HepG2 (cell line): ENCODE measurements at regions not wholly inside any gene's neighbourhood (a gene's known extent, or its start where the extent isn't known, plus 50 kb on each side); places are given as distances from the start of the nearest gene placed in this dataset.

Source experiments
- ARNTL ChIP-seq: sonication (generic); formaldehyde crosslinking; IDR thresholded peaks from 2 replicates; pipeline ENCODE4 v1.4.0; 2020; ENCODE audit warnings: mild to moderate bottlenecking, missing genetic modification reagents
- BCL6 ChIP-seq: IDR thresholded peaks from 2 replicates; pipeline ENCODE4 v1.6.1; 2016; ENCODE audit warnings: missing genetic modification reagents, missing compliant biosample characterization
- KDM4B ChIP-seq: sonication (generic); formaldehyde crosslinking; IDR thresholded peaks from 2 replicates; pipeline ENCODE4 v1.4.0; 2020; ENCODE audit warnings: missing genetic modification reagents
- PATZ1 ChIP-seq: sonication (generic); formaldehyde crosslinking; IDR thresholded peaks from 2 replicates; pipeline ENCODE4 v1.4.0; 2020; ENCODE audit warnings: missing genetic modification reagents
- RCOR2 ChIP-seq: IDR thresholded peaks from 2 replicates; pipeline ENCODE4 v1.6.1; 2016; ENCODE audit warnings: missing biosample characterization, missing genetic modification reagents
- TCF7 ChIP-seq: sonication (generic); IDR thresholded peaks from 2 replicates; pipeline ENCODE4 v1.6.1; 2016; ENCODE audit warnings: antibody characterized with exemption, low read depth
- ZEB1 ChIP-seq: IDR thresholded peaks from 2 replicates; pipeline ENCODE4 v1.6.1; 2012; ENCODE audit warnings: mild to moderate bottlenecking, low read depth, inconsistent platforms; ENCODE audit not compliant: insufficient replicate concordance
- ZNF230 ChIP-seq: sonication (generic); formaldehyde crosslinking; IDR thresholded peaks from 2 replicates; pipeline ENCODE4 v1.4.0; 2020; ENCODE audit warnings: mild to moderate bottlenecking, missing genetic modification reagents
- ZNF274 ChIP-seq: sonication (generic); formaldehyde crosslinking; IDR thresholded peaks from 2 replicates; pipeline ENCODE4 v1.5.1; 2020; ENCODE audit warnings: mild to moderate bottlenecking, missing genetic modification reagents
- ZNF317 ChIP-seq: sonication (generic); formaldehyde crosslinking; IDR thresholded peaks from 2 replicates; pipeline ENCODE4 v1.5.0; 2020; ENCODE audit warnings: mild to moderate bottlenecking, missing genetic modification reagents
- ZNF331 ChIP-seq: sonication (generic); formaldehyde crosslinking; IDR thresholded peaks from 2 replicates; pipeline ENCODE4 v1.4.0; 2020; ENCODE audit warnings: missing genetic modification reagents
- ZNF672 ChIP-seq: sonication (generic); formaldehyde crosslinking; IDR thresholded peaks from 2 replicates; pipeline ENCODE4 v1.8.1; 2022; ENCODE audit warnings: missing genetic modification reagents
- ZNF75D ChIP-seq: sonication (generic); formaldehyde crosslinking; IDR thresholded peaks from 2 replicates; pipeline ENCODE4 v1.8.1; 2023; ENCODE audit warnings: missing genetic modification reagents, mild to moderate bottlenecking, borderline replicate concordance
- ZNF780A ChIP-seq: sonication (generic); formaldehyde crosslinking; IDR thresholded peaks from 2 replicates; pipeline ENCODE4 v1.8.0; 2022; ENCODE audit warnings: mild to moderate bottlenecking, missing genetic modification reagents, moderate library complexity
- ZNF788 ChIP-seq: sonication (generic); formaldehyde crosslinking; IDR thresholded peaks from 2 replicates; pipeline ENCODE4 v1.5.0; 2020; ENCODE audit warnings: mild to moderate bottlenecking, missing genetic modification reagents, borderline replicate concordance
- ZXDC ChIP-seq: sonication (generic); formaldehyde crosslinking; IDR thresholded peaks from 2 replicates; pipeline ENCODE4 v1.5.0; 2020; ENCODE audit warnings: mild to moderate bottlenecking, missing genetic modification reagents
- TF ChIP-seq, protein P1 (sequence below): sonication (generic); formaldehyde crosslinking; IDR thresholded peaks from 2 replicates; pipeline ENCODE4 v1.5.0; 2020; ENCODE audit warnings: missing genetic modification reagents
- TF ChIP-seq, protein P2 (sequence below): IDR thresholded peaks from 2 replicates; pipeline ENCODE4 v1.6.1; 2016; ENCODE audit warnings: missing genetic modification reagents, missing compliant biosample characterization
- TF ChIP-seq, protein P3 (sequence below): sonication (generic); formaldehyde crosslinking; IDR thresholded peaks from 2 replicates; pipeline ENCODE4 v1.9.0; 2021; ENCODE audit warnings: missing genetic modification reagents, borderline replicate concordance

GRCh38 chr14:23828001-23828400, 125.6 kb upstream of the DHRS4 start (continued):
- TF ChIP-seq, protein P1, sequence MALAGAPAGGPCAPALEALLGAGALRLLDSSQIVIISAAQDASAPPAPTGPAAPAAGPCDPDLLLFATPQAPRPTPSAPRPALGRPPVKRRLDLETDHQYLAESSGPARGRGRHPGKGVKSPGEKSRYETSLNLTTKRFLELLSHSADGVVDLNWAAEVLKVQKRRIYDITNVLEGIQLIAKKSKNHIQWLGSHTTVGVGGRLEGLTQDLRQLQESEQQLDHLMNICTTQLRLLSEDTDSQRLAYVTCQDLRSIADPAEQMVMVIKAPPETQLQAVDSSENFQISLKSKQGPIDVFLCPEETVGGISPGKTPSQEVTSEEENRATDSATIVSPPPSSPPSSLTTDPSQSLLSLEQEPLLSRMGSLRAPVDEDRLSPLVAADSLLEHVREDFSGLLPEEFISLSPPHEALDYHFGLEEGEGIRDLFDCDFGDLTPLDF (CRISPR knock-in tag) = no peak
- TF ChIP-seq RCOR2 (CRISPR knock-in tag) (no peak), ARNTL (no peak), ZNF331 (CRISPR knock-in tag) (peak; percentile 44; the same call in 1 of the 2 replicates), ZNF75D (CRISPR knock-in tag) (no peak), ZNF672 (no peak), ZNF780A (CRISPR knock-in tag) (no peak), ZNF274 (CRISPR knock-in tag) (no peak), TCF7 (peak; percentile 77), ZXDC (CRISPR knock-in tag) (no peak), PATZ1 (CRISPR knock-in tag) (peak; percentile 61; the same call in 1 of the 2 replicates), ZEB1 (no peak), ZNF788 (CRISPR knock-in tag) (no peak), KDM4B (CRISPR knock-in tag) (no peak), ZNF317 (peak; percentile 53; the same call in 1 of the 2 replicates), BCL6 (peak; percentile 41; the same call in 1 of the 2 replicates), ZNF230 (CRISPR knock-in tag) (no peak)
- TF ChIP-seq, protein P2, sequence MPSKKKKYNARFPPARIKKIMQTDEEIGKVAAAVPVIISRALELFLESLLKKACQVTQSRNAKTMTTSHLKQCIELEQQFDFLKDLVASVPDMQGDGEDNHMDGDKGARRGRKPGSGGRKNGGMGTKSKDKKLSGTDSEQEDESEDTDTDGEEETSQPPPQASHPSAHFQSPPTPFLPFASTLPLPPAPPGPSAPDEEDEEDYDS (CRISPR knock-in tag) = no peak
- TF ChIP-seq, protein P3, sequence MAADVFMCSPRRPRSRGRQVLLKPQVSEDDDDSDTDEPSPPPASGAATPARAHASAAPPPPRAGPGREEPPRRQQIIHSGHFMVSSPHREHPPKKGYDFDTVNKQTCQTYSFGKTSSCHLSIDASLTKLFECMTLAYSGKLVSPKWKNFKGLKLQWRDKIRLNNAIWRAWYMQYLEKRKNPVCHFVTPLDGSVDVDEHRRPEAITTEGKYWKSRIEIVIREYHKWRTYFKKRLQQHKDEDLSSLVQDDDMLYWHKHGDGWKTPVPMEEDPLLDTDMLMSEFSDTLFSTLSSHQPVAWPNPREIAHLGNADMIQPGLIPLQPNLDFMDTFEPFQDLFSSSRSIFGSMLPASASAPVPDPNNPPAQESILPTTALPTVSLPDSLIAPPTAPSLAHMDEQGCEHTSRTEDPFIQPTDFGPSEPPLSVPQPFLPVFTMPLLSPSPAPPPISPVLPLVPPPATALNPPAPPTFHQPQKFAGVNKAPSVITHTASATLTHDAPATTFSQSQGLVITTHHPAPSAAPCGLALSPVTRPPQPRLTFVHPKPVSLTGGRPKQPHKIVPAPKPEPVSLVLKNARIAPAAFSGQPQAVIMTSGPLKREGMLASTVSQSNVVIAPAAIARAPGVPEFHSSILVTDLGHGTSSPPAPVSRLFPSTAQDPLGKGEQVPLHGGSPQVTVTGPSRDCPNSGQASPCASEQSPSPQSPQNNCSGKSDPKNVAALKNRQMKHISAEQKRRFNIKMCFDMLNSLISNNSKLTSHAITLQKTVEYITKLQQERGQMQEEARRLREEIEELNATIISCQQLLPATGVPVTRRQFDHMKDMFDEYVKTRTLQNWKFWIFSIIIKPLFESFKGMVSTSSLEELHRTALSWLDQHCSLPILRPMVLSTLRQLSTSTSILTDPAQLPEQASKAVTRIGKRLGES (CRISPR knock-in tag) = no peak
